Superior temporal gyrus (tissue), 1 donor: ENCODE measurements at regions not wholly inside any gene's neighbourhood (a gene's known extent, or its start where the extent isn't known, plus 50 kb on each side); places are given as distances from the start of the nearest gene placed in this dataset.
"Not testable (repeated sequence)": the region's sequence is repeated elsewhere in the genome, so short reads cannot be mapped to it uniquely, and the experiment has no call there.

Experiments used
- DNase-seq: peaks from one replicate; pipeline ENCODE4 v3.0.0-alpha.2; 2016; ENCODE audit errors: extremely low spot score

GRCh38 chr12:93978553-93978952 lies 169.8 kb upstream of the PLXNC1 start:
- DNase-seq, result no peak

GRCh38 chr12:93979189-93979588 lies 169.2 kb upstream of the PLXNC1 start:
- DNase-seq, result no peak

GRCh38 chr12:93980711-93981110 lies 167.7 kb upstream of the PLXNC1 start:
- peak; percentile 40 for DNase-seq

GRCh38 chr12:93981411-93981810 lies 167.0 kb upstream of the PLXNC1 start:
- no peak for DNase-seq

GRCh38 chr12:93982771-93983315 lies 165.5 kb upstream of the PLXNC1 start:
- DNase-seq, result peak; percentile 58

GRCh38 chr12:93984005-93984404 lies 164.4 kb upstream of the PLXNC1 start:
- no peak for DNase-seq

- DNase-seq, result no peak
These were observed 158.4 kb upstream of the PLXNC1 start for GRCh38 chr12:93989949-93990348.

GRCh38 chr12:93990832-93991803 lies 157.3 kb upstream of the PLXNC1 start:
- DNase-seq, result peak; percentile 80

- DNase-seq, result peak; percentile 75
These were observed 156.4 kb upstream of the PLXNC1 start for GRCh38 chr12:93991829-93992461.

GRCh38 chr12:93994721-93995120 lies 153.7 kb upstream of the PLXNC1 start:
- DNase-seq, result no peak

GRCh38 chr12:93996321-93996720 lies 152.1 kb upstream of the PLXNC1 start:
- no peak for DNase-seq

GRCh38 chr12:94001691-94002090 lies 146.7 kb upstream of the PLXNC1 start:
- DNase-seq, result no peak

- DNase-seq, result not testable (repeated sequence)
These were observed 145.5 kb upstream of the PLXNC1 start for GRCh38 chr12:94002925-94003324.

GRCh38 chr12:94007833-94008232 lies 140.5 kb upstream of the PLXNC1 start:
- DNase-seq, result not testable (repeated sequence)

- no peak for DNase-seq
These were observed 138.1 kb upstream of the PLXNC1 start for GRCh38 chr12:94010307-94010706.

- DNase-seq, result no peak
These were observed 136.3 kb upstream of the PLXNC1 start for GRCh38 chr12:94012071-94012470.

- no peak for DNase-seq
These were observed 135.8 kb upstream of the PLXNC1 start for GRCh38 chr12:94012590-94012989.

GRCh38 chr12:94017247-94017646 lies 131.1 kb upstream of the PLXNC1 start:
- DNase-seq, result not testable (repeated sequence)

GRCh38 chr12:94020335-94020734 lies 128.0 kb upstream of the PLXNC1 start:
- DNase-seq, result no peak

- DNase-seq, result no peak
These were observed 124.5 kb upstream of the PLXNC1 start for GRCh38 chr12:94023879-94024278.

- DNase-seq, result no peak
These were observed 123.3 kb upstream of the PLXNC1 start for GRCh38 chr12:94025068-94025467.

GRCh38 chr12:94025756-94026155 lies 122.6 kb upstream of the PLXNC1 start:
- no peak for DNase-seq

GRCh38 chr12:94026596-94026995 lies 121.8 kb upstream of the PLXNC1 start:
- DNase-seq, result no peak
